Keratinocyte (primary cell): ENCODE measurements at regions not wholly inside any gene's neighbourhood (a gene's known extent, or its start where the extent isn't known, plus 50 kb on each side); places are given as distances from the start of the nearest gene placed in this dataset.

Experiments used
- CTCF ChIP-seq, 3 experiments: IDR thresholded peaks in 1 of 3; conservative IDR thresholded peaks in 1 of 3; optimal IDR thresholded peaks in 1 of 3; 2 replicates in 2 of 3; 3 replicates in 1 of 3; pipeline versions ENCODE3 to v1.5.1; 2011; ENCODE audit warnings: low read length in 3 of 3, mild to moderate bottlenecking in 3 of 3, moderate library complexity in 2 of 3, control low read depth in 1 of 3, inconsistent platforms in 1 of 3; ENCODE audit not compliant: insufficient read depth in 2 of 3; ENCODE audit errors: extremely low read depth in 1 of 3
- EZH2 ChIP-seq: IDR thresholded peaks from one replicate; pipeline ENCODE4 v1.6.1; 2012; ENCODE audit warnings: inconsistent platforms, mild to moderate bottlenecking, low read length, moderate library complexity

- no peak for TF ChIP-seq CTCF (optimal IDR thresholded peaks at IDR 0.05 in 1 of 3, IDR thresholded peaks at IDR 0.05 in 1 of 3, conservative IDR thresholded peaks at IDR 0.05 in 1 of 3; ENCODE audit: extremely low read depth in 1 of 3, insufficient read depth in 2 of 3, low read length in 3 of 3)
- TF ChIP-seq EZH2: no peak
These were observed 134.3 kb upstream of the CDH4 start for GRCh38 chr20:61117725-61118124.
